Thoracic aorta (tissue), 2 donors: ENCODE measurements at regions not wholly inside any gene's neighbourhood (a gene's known extent, or its start where the extent isn't known, plus 50 kb on each side); places are given as distances from the start of the nearest gene placed in this dataset.

ENCODE experiments used
- ATAC-seq: fragments of 150-250 bp; one replicate; pipeline ENCODE4 v1.8.0; 2017; ENCODE audit warnings: low read depth; ENCODE audit not compliant: insufficient number of reproducible peaks, low FRiP score
- DNase-seq: peaks from one replicate; pipeline ENCODE4 v3.0.0-alpha.2; 2020; ENCODE audit warnings: low spot score
- H3K27ac ChIP-seq, 2 donors: fragments of 200-600 bp; sonication (generic); 1 replicate in 1 of 2; 2 replicates in 1 of 2; pipeline ENCODE4 v1.5.1; 2016; ENCODE audit warnings: mild to moderate bottlenecking in 2 of 2, moderate library complexity in 2 of 2
- H3K27me3 ChIP-seq: fragments of 200-600 bp; sonication (generic); replicated peaks from 2 replicates; pipeline ENCODE4 v1.6.0; 2016; ENCODE audit warnings: mild to moderate bottlenecking; ENCODE audit not compliant: insufficient read depth
- H3K36me3 ChIP-seq: fragments of 200-600 bp; sonication (generic); one replicate; pipeline ENCODE4 v1.5.1; 2016
- H3K4me1 ChIP-seq, 2 donors: fragments of 200-600 bp; sonication (generic); 1 replicate in 1 of 2; 2 replicates in 1 of 2; pipeline versions ENCODE4 v1.5.1 to v1.6.0; 2016; ENCODE audit warnings: low read depth in 2 of 2, mild to moderate bottlenecking in 1 of 2; ENCODE audit not compliant: control insufficient read depth in 1 of 2
- H3K4me3 ChIP-seq: fragments of 200-600 bp; sonication (generic); 2 replicates; pipeline ENCODE4 v1.5.1; 2016; ENCODE audit warnings: mild to moderate bottlenecking
- H3K9me3 ChIP-seq: fragments of 200-600 bp; sonication (generic); 2 replicates; pipeline ENCODE4 v1.5.1; 2016
- CTCF ChIP-seq: fragments of 200-600 bp; sonication (generic); IDR thresholded peaks from one replicate; pipeline ENCODE4 v1.5.1; 2019; ENCODE audit warnings: antibody characterized with exemption

- H3K27ac ChIP-seq = no peak overlapping the region
- no peak for DNase-seq
- H3K4me1 ChIP-seq = no peaks in the 10 kb centered on the region
- H3K36me3 ChIP-seq = no peaks in the 10 kb centered on the region
- H3K4me3 ChIP-seq = no peak overlapping the region
- peaks cover 4% of the 10 kb centered on the region for H3K9me3 ChIP-seq
- H3K27me3 ChIP-seq = no peaks in the 10 kb centered on the region
- TF ChIP-seq CTCF = no peak
- ATAC-seq = no peak
These were observed 83.3 kb downstream of the ATPSCKMT start for GRCh38 chr5:10166392-10166791.

GRCh38 chr5:10162468-10162867, 87.2 kb downstream of the ATPSCKMT start:
- DNase-seq (no peak), ATAC-seq (no peak)
- H3K36me3 ChIP-seq = no peaks in the 10 kb centered on the region
- no peak overlapping the region for H3K27ac ChIP-seq
- no peaks in the 10 kb centered on the region for H3K4me1 ChIP-seq
- no peak for TF ChIP-seq CTCF
- H3K27me3 ChIP-seq = no peaks in the 10 kb centered on the region
- no peak overlapping the region for H3K4me3 ChIP-seq
- peaks cover 4% of the 10 kb centered on the region for H3K9me3 ChIP-seq

- Histone ChIP-seq H3K9me3 (peaks cover 3% of the 10 kb centered on the region), H3K4me3 (no peak overlapping the region), H3K27me3 (no peaks in the 10 kb centered on the region), H3K27ac (no peak overlapping the region), H3K36me3 (no peaks in the 10 kb centered on the region), H3K4me1 (no peaks in the 10 kb centered on the region)
- ATAC-seq = no peak
- no peak for DNase-seq
- TF ChIP-seq CTCF = no peak
These were observed 87.9 kb downstream of the ATPSCKMT start for GRCh38 chr5:10161778-10162177.

GRCh38 chr5:10160241-10160640, 89.4 kb downstream of the ATPSCKMT start:
- no peak for TF ChIP-seq CTCF
- DNase-seq = no peak
- no peaks in the 10 kb centered on the region for H3K36me3 ChIP-seq
- no peak overlapping the region for H3K27ac ChIP-seq
- H3K9me3 ChIP-seq = no peaks in the 10 kb centered on the region
- no peaks in the 10 kb centered on the region for H3K27me3 ChIP-seq
- ATAC-seq = no peak
- H3K4me1 ChIP-seq = no peaks in the 10 kb centered on the region
- H3K4me3 ChIP-seq = no peak overlapping the region

GRCh38 chr5:10158886-10159285, 90.8 kb downstream of the ATPSCKMT start:
- DNase-seq (no peak), ATAC-seq (no peak)
- no peak for TF ChIP-seq CTCF

More at GRCh38 chr5:10158886-10159285, 90.8 kb downstream of the ATPSCKMT start:
- no peaks in the 10 kb centered on the region for H3K27me3 ChIP-seq
- no peak overlapping the region for H3K27ac ChIP-seq
- H3K4me1 ChIP-seq = no peaks in the 10 kb centered on the region
- no peaks in the 10 kb centered on the region for H3K36me3 ChIP-seq
- H3K4me3 ChIP-seq = no peak overlapping the region
- no peaks in the 10 kb centered on the region for H3K9me3 ChIP-seq
